Erythroblast (primary cell): ENCODE measurements at regions not wholly inside any gene's neighbourhood (a gene's known extent, or its start where the extent isn't known, plus 50 kb on each side); places are given as distances from the start of the nearest gene placed in this dataset.
A peak's percentile ranks its signal among the peaks of the same experiment; 100 is the strongest.

Experiments
- DNase-seq, 2 experiments: peaks; one replicate each; lab custom pipeline; 2025; lab: John Stamatoyannopoulos, UW
- GATA1 ChIP-seq: IDR thresholded peaks from 2 replicates; pipeline ENCODE4 v1.6.1; 2011; ENCODE audit warnings: low read depth, mild to moderate bottlenecking, control low read depth, low read length, moderate library complexity
- POLR2A ChIP-seq: IDR thresholded peaks from 2 replicates; pipeline ENCODE4 v1.6.1; 2011; ENCODE audit warnings: mild to moderate bottlenecking, low read length

GRCh38 chr15:70179309-70179892 is 81.7 kb upstream of the TLE3 start:
- TF ChIP-seq POLR2A = no peak
- no peak for DNase-seq

- DNase-seq = no peak
- TF ChIP-seq POLR2A = no peak
- TF ChIP-seq GATA1 = no peak
Observed at GRCh38 chr15:70178335-70179084, 80.8 kb upstream of the TLE3 start.

- DNase-seq = peak in 1 of 2 experiments; percentile 14
- TF ChIP-seq POLR2A (no peak), GATA1 (no peak)
Observed at GRCh38 chr15:70172566-70173225, 75.0 kb upstream of the TLE3 start.

- TF ChIP-seq GATA1 (no peak), POLR2A (no peak)
- DNase-seq = no peak
Observed at GRCh38 chr15:70172124-70172523, 74.4 kb upstream of the TLE3 start.

- TF ChIP-seq GATA1 = no peak
- TF ChIP-seq POLR2A = no peak
- DNase-seq = peak; percentile 28 to 80
Observed at GRCh38 chr15:70171256-70171886, 73.7 kb upstream of the TLE3 start.

- DNase-seq = no peak
- no peak for TF ChIP-seq GATA1
Observed at GRCh38 chr15:70170096-70170699, 72.5 kb upstream of the TLE3 start.

GRCh38 chr15:70169147-70169546 is 71.4 kb upstream of the TLE3 start:
- TF ChIP-seq POLR2A = no peak
- no peak for TF ChIP-seq GATA1
- DNase-seq = no peak

- no peak for DNase-seq
Observed at GRCh38 chr15:70167155-70167554, 69.4 kb upstream of the TLE3 start.

GRCh38 chr15:70166506-70167087 is 68.9 kb upstream of the TLE3 start:
- TF ChIP-seq GATA1 (no peak), POLR2A (no peak)
- DNase-seq = no peak

More at GRCh38 chr15:70167155-70167554, 69.4 kb upstream of the TLE3 start:
- no peak for TF ChIP-seq GATA1
- TF ChIP-seq POLR2A = no peak

- TF ChIP-seq POLR2A = no peak
- TF ChIP-seq GATA1 = no peak
- DNase-seq = no peak
Observed at GRCh38 chr15:70165716-70166284, 68.1 kb upstream of the TLE3 start.

- no peak for DNase-seq
- TF ChIP-seq POLR2A (no peak), GATA1 (no peak)
Observed at GRCh38 chr15:70164910-70165715, 67.4 kb upstream of the TLE3 start.
